Gastroesophageal sphincter (tissue), 3 donors: ENCODE measurements at regions not wholly inside any gene's neighbourhood (a gene's known extent, or its start where the extent isn't known, plus 50 kb on each side); places are given as distances from the start of the nearest gene placed in this dataset.
"Not testable (repeated sequence)": the region's sequence is repeated elsewhere in the genome, so short reads cannot be mapped to it uniquely, and the experiment has no call there.

Experiments used
- POLR2A ChIP-seq, 2 donors: fragments of 450-650 bp; IDR thresholded peaks; one replicate each; pipeline ENCODE4 v1.6.1; 2017; ENCODE audit warnings: antibody characterized with exemption in 2 of 2, mild to moderate bottlenecking in 2 of 2, moderate library complexity in 1 of 2
- POLR2AphosphoS5 ChIP-seq: sonication (generic); formaldehyde crosslinking; IDR thresholded peaks from one replicate; pipeline ENCODE4 v1.6.1; 2017; ENCODE audit warnings: antibody characterized with exemption
- TF ChIP-seq, protein P1 (sequence below), 4 experiments: fragments of 200-600 bp in 2 of 4; fragments of 450-650 bp in 2 of 4; sonication (generic) in 1 of 4; IDR thresholded peaks; one replicate each; pipeline ENCODE4 v1.5.1; 2017 to 2019; ENCODE audit warnings: antibody characterized with exemption in 4 of 4, mild to moderate bottlenecking in 2 of 4, moderate library complexity in 2 of 4

DNA sequence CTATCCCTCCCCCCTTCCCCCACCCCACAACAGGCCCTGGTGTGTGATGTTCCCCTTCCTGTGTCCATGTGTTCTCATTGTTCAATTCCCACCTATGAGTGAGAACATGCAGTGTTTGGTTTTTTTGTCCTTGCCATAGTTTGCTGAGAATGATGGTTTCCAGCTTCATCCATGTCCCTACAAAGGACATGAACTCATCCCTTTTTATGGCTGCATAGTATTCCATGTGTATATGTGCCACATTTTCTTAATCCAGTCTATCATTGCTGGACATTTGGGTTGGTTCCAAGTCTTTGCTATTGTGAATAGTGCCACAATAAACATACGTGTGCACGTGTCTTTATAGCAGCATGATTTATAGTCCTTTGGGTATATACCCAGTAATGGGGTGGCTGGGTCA lies 52.3 kb upstream of the MAN1A2 start:
- TF ChIP-seq, protein P1, sequence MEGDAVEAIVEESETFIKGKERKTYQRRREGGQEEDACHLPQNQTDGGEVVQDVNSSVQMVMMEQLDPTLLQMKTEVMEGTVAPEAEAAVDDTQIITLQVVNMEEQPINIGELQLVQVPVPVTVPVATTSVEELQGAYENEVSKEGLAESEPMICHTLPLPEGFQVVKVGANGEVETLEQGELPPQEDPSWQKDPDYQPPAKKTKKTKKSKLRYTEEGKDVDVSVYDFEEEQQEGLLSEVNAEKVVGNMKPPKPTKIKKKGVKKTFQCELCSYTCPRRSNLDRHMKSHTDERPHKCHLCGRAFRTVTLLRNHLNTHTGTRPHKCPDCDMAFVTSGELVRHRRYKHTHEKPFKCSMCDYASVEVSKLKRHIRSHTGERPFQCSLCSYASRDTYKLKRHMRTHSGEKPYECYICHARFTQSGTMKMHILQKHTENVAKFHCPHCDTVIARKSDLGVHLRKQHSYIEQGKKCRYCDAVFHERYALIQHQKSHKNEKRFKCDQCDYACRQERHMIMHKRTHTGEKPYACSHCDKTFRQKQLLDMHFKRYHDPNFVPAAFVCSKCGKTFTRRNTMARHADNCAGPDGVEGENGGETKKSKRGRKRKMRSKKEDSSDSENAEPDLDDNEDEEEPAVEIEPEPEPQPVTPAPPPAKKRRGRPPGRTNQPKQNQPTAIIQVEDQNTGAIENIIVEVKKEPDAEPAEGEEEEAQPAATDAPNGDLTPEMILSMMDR (IDR thresholded peaks at IDR 0.05), result not testable (repeated sequence)
- TF ChIP-seq POLR2A (IDR thresholded peaks at IDR 0.05); POLR2AphosphoS5: not testable (repeated sequence)
